VCaP (cell line): ENCODE measurements at regions not wholly inside any gene's neighbourhood (a gene's known extent, or its start where the extent isn't known, plus 50 kb on each side); places are given as distances from the start of the nearest gene placed in this dataset.

Experiments used
- H3K27ac ChIP-seq: fragments of 450-650 bp; 2 replicates; pipeline ENCODE4 v1.5.1; 2017
- TF ChIP-seq, protein P1 (sequence below): fragments of 450-650 bp; conservative IDR thresholded peaks from 2 replicates; pipeline ENCODE4 v1.5.1; 2017; ENCODE audit warnings: mild to moderate bottlenecking, moderate library complexity

DNA sequence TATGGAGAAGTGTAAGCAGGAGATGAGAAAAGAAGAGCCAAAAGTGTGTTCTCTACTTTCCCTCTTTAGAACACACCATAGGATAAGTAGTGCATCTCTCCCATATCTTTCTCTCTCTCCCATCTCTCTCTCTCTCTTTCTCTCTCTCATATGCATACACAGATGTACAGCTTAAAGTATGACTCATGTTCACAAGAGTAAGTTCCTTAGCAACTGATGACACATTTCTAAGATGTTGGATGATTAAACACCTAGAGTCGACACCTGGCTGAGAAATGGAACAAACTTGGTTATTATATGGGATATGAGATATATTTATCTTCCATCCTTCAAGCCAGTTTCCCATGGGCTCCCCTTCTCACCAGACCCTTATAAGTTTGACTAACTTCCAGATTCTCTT, 113.5 kb downstream of the TMEM132E start:
- H3K27ac ChIP-seq, result no peak overlapping the region
- TF ChIP-seq, protein P1, sequence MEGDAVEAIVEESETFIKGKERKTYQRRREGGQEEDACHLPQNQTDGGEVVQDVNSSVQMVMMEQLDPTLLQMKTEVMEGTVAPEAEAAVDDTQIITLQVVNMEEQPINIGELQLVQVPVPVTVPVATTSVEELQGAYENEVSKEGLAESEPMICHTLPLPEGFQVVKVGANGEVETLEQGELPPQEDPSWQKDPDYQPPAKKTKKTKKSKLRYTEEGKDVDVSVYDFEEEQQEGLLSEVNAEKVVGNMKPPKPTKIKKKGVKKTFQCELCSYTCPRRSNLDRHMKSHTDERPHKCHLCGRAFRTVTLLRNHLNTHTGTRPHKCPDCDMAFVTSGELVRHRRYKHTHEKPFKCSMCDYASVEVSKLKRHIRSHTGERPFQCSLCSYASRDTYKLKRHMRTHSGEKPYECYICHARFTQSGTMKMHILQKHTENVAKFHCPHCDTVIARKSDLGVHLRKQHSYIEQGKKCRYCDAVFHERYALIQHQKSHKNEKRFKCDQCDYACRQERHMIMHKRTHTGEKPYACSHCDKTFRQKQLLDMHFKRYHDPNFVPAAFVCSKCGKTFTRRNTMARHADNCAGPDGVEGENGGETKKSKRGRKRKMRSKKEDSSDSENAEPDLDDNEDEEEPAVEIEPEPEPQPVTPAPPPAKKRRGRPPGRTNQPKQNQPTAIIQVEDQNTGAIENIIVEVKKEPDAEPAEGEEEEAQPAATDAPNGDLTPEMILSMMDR, result no peak
